Sigmoid colon (tissue), 4 donors: ENCODE measurements at regions not wholly inside any gene's neighbourhood (a gene's known extent, or its start where the extent isn't known, plus 50 kb on each side); places are given as distances from the start of the nearest gene placed in this dataset.

Source experiments
- CTCF ChIP-seq, 4 experiments: fragments of 450-650 bp in 3 of 4; fragments of 200-600 bp in 1 of 4; IDR thresholded peaks; one replicate each; pipeline ENCODE4 v1.5.1; 2016 to 2019; ENCODE audit warnings: antibody characterized with exemption in 4 of 4, mild to moderate bottlenecking in 3 of 4, moderate library complexity in 2 of 4
- EP300 ChIP-seq, 4 donors: sonication (generic); formaldehyde crosslinking; IDR thresholded peaks; one replicate each; pipeline ENCODE4 v1.6.1; 2017; ENCODE audit warnings: antibody characterized with exemption in 4 of 4
- POLR2A ChIP-seq, 2 donors: fragments of 450-650 bp; IDR thresholded peaks; one replicate each; pipeline ENCODE4 v1.6.1; 2016; ENCODE audit warnings: antibody characterized with exemption in 2 of 2, mild to moderate bottlenecking in 2 of 2, moderate library complexity in 2 of 2
- POLR2AphosphoS5 ChIP-seq, 4 donors: sonication (generic); formaldehyde crosslinking; IDR thresholded peaks; one replicate each; pipeline ENCODE4 v1.6.1; 2017; ENCODE audit warnings: antibody characterized with exemption in 4 of 4

- no peak for TF ChIP-seq CTCF (IDR thresholded peaks at IDR 0.05)
- no peak for TF ChIP-seq POLR2A (IDR thresholded peaks at IDR 0.05)
- no peak for TF ChIP-seq POLR2AphosphoS5 (IDR thresholded peaks at IDR 0.05)
- TF ChIP-seq EP300 (IDR thresholded peaks at IDR 0.05) = no peak
These were observed 126.4 kb upstream of the NXPH2 start for GRCh38 chr2:138906549-138906948.
